Calu3 (cell line): ENCODE measurements at regions not wholly inside any gene's neighbourhood (a gene's known extent, or its start where the extent isn't known, plus 50 kb on each side); places are given as distances from the start of the nearest gene placed in this dataset.

Source experiments
- BruUV-seq: library from RNA; stranded (reverse); fragments of 400-500 nt; replicated peaks from 2 replicates; lab custom pipeline; 2021; lab: Mats Ljungman, UMichigan
- CTCF ChIA-PET: fragments of 300-600 bp; sonication (Branson Sonifier 250); formaldehyde crosslinking; loops from one replicate; lab custom pipeline; 2022; ENCODE audit warnings: antibody characterized with exemption; lab: Charles Lee
- DNase-seq: peaks from one replicate; pipeline ENCODE4 v3.0.0; 2022
- H3K27ac Mint-ChIP-seq: one replicate; pipeline ENCODE4 v1.8.0; 2022; ENCODE audit warnings: mixed read lengths; ENCODE audit not compliant: unreplicated experiment
- H3K27me3 Mint-ChIP-seq: one replicate; pipeline ENCODE4 v1.8.0; 2022; ENCODE audit warnings: mixed read lengths; ENCODE audit not compliant: unreplicated experiment
- H3K36me3 Mint-ChIP-seq: one replicate; pipeline ENCODE4 v1.8.0; 2022; ENCODE audit warnings: mild to moderate bottlenecking, moderate library complexity, mixed read lengths; ENCODE audit not compliant: insufficient read depth, unreplicated experiment
- H3K4me1 Mint-ChIP-seq: one replicate; pipeline ENCODE4 v1.8.0; 2022; ENCODE audit warnings: mild to moderate bottlenecking, low read depth, mixed read lengths; ENCODE audit not compliant: unreplicated experiment
- H3K4me3 Mint-ChIP-seq: one replicate; pipeline ENCODE4 v1.8.0; 2022; ENCODE audit warnings: mild to moderate bottlenecking, low read depth, moderate library complexity, mixed read lengths; ENCODE audit not compliant: unreplicated experiment
- H3K9me3 Mint-ChIP-seq: one replicate; pipeline ENCODE4 v1.8.0; 2022; ENCODE audit warnings: low read depth, mixed read lengths; ENCODE audit not compliant: unreplicated experiment
- intact Hi-C: fragments of 100-400 bp; cut with micrococcal nuclease; formaldehyde crosslinking; loops from one replicate; pipeline ENCODE4 v1.10.0; 2022; ENCODE audit not compliant: unreplicated experiment
- TF ChIP-seq, protein P1 (sequence below): fragments of 200-600 bp; IDR thresholded peaks from one replicate; pipeline ENCODE4 v1.8.0; 2022; ENCODE audit warnings: antibody characterized with exemption; ENCODE audit not compliant: unreplicated experiment

GRCh38 chr4:185987961-185988627 is 80.9 kb upstream of the TLR3 start:
- Mint-ChIP-seq H3K4me1 (no peaks in the 10 kb centered on the region), H3K36me3 (no peaks in the 10 kb centered on the region), H3K9me3 (peaks cover 2% of the 10 kb centered on the region), H3K27ac (no peak overlapping the region), H3K4me3 (no peak overlapping the region), H3K27me3 (no peaks in the 10 kb centered on the region)
- TF ChIP-seq, protein P1, sequence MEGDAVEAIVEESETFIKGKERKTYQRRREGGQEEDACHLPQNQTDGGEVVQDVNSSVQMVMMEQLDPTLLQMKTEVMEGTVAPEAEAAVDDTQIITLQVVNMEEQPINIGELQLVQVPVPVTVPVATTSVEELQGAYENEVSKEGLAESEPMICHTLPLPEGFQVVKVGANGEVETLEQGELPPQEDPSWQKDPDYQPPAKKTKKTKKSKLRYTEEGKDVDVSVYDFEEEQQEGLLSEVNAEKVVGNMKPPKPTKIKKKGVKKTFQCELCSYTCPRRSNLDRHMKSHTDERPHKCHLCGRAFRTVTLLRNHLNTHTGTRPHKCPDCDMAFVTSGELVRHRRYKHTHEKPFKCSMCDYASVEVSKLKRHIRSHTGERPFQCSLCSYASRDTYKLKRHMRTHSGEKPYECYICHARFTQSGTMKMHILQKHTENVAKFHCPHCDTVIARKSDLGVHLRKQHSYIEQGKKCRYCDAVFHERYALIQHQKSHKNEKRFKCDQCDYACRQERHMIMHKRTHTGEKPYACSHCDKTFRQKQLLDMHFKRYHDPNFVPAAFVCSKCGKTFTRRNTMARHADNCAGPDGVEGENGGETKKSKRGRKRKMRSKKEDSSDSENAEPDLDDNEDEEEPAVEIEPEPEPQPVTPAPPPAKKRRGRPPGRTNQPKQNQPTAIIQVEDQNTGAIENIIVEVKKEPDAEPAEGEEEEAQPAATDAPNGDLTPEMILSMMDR: no peak
- CTCF ChIA-PET: interaction anchor here (0.9 kb wide), 1 partner anchor 50 kb away, joined by 3 read pairs; no protein-coding TSS in a partner anchor
- no TSS peak for BruUV-seq
- no peak for DNase-seq
- intact Hi-C loops: no loop called here

- H3K4me1 Mint-ChIP-seq: no peaks in the 10 kb centered on the region
- TF ChIP-seq, protein P1: no peak
- no peaks in the 10 kb centered on the region for H3K9me3 Mint-ChIP-seq
- no peak overlapping the region for H3K27ac Mint-ChIP-seq
- no peak overlapping the region for H3K4me3 Mint-ChIP-seq
- H3K27me3 Mint-ChIP-seq: no peaks in the 10 kb centered on the region
- CTCF ChIA-PET: no interaction called here
- no TSS peak for BruUV-seq
- H3K36me3 Mint-ChIP-seq: no peaks in the 10 kb centered on the region
- no peak for DNase-seq
- intact Hi-C loops: no loop called here
These were observed 77.2 kb upstream of the TLR3 start for GRCh38 chr4:185991770-185992169.

- TF ChIP-seq, protein P1: no peak
- H3K27me3 Mint-ChIP-seq: no peaks in the 10 kb centered on the region
- CTCF ChIA-PET: interaction anchor here (1.2 kb wide), 1 partner anchor 29 kb away, joined by 3 read pairs; no protein-coding TSS in a partner anchor
- intact Hi-C loops: no loop called here
- H3K36me3 Mint-ChIP-seq: no peaks in the 10 kb centered on the region
- DNase-seq: no peak
- no peaks in the 10 kb centered on the region for H3K9me3 Mint-ChIP-seq
- no peak overlapping the region for H3K4me3 Mint-ChIP-seq
- BruUV-seq: no TSS peak
- no peak overlapping the region for H3K27ac Mint-ChIP-seq
- H3K4me1 Mint-ChIP-seq: no peaks in the 10 kb centered on the region
These were observed 76.4 kb upstream of the TLR3 start for GRCh38 chr4:185992585-185992984.

- DNase-seq: no peak
- Mint-ChIP-seq H3K27me3 (no peaks in the 10 kb centered on the region), H3K4me1 (no peaks in the 10 kb centered on the region), H3K4me3 (no peak overlapping the region), H3K9me3 (no peaks in the 10 kb centered on the region), H3K36me3 (no peaks in the 10 kb centered on the region), H3K27ac (no peak overlapping the region)
- no TSS peak for BruUV-seq
- intact Hi-C loops: no loop called here
- CTCF ChIA-PET: interaction anchor here (1.2 kb wide), 1 partner anchor 28 kb away, joined by 3 read pairs; no protein-coding TSS in a partner anchor
- TF ChIP-seq, protein P1: no peak
These were observed 75.5 kb upstream of the TLR3 start for GRCh38 chr4:185993328-185993973.
